Hepatocyte (in vitro differentiated cells): ENCODE measurements at regions not wholly inside any gene's neighbourhood (a gene's known extent, or its start where the extent isn't known, plus 50 kb on each side); places are given as distances from the start of the nearest gene placed in this dataset.

Experiments
- DNase-seq: peaks from one replicate; pipeline ENCODE4 v3.0.0-alpha.2; 2016; ENCODE audit warnings: low spot score
- H2AFZ ChIP-seq: fragments of 200-600 bp; sonication (generic); 2 replicates; pipeline ENCODE4 v1.6.0; 2016; ENCODE audit warnings: antibody characterized with exemption, mild to moderate bottlenecking
- H3K27ac ChIP-seq: fragments of 200-600 bp; sonication (generic); 2 replicates; pipeline ENCODE4 v1.5.1; 2016; ENCODE audit warnings: mild to moderate bottlenecking
- H3K27me3 ChIP-seq: fragments of 200-600 bp; sonication (generic); 2 replicates; pipeline ENCODE4 v1.6.1; 2016
- H3K36me3 ChIP-seq: fragments of 200-600 bp; sonication (generic); replicated peaks from 2 replicates; pipeline ENCODE4 v1.5.1; 2016; ENCODE audit warnings: low read depth; ENCODE audit not compliant: insufficient read depth
- H3K4me1 ChIP-seq: fragments of 200-600 bp; sonication (generic); 2 replicates; pipeline ENCODE4 v1.5.1; 2016; ENCODE audit warnings: mild to moderate bottlenecking, moderate library complexity; ENCODE audit not compliant: insufficient read depth
- H3K4me2 ChIP-seq: fragments of 200-600 bp; sonication (generic); 2 replicates; pipeline ENCODE4 v1.6.0; 2016
- H3K4me3 ChIP-seq: fragments of 200-600 bp; sonication (generic); 2 replicates; pipeline ENCODE4 v1.5.1; 2016; ENCODE audit warnings: mild to moderate bottlenecking
- H3K79me2 ChIP-seq: fragments of 200-600 bp; sonication (generic); 2 replicates; pipeline ENCODE4 v1.6.0; 2017; ENCODE audit warnings: mild to moderate bottlenecking
- H3K9me2 ChIP-seq: fragments of 200-600 bp; sonication (generic); replicated peaks from 2 replicates; pipeline ENCODE4 v1.6.0; 2017; ENCODE audit warnings: mild to moderate bottlenecking; ENCODE audit not compliant: insufficient read depth
- H3K9me3 ChIP-seq: fragments of 200-600 bp; sonication (generic); 2 replicates; pipeline ENCODE4 v1.5.1; 2016; ENCODE audit warnings: low read depth, mild to moderate bottlenecking
- H4K20me1 ChIP-seq: fragments of 200-600 bp; sonication (generic); 2 replicates; pipeline ENCODE4 v1.6.0; 2016; ENCODE audit warnings: mild to moderate bottlenecking; ENCODE audit not compliant: insufficient read depth, poor library complexity, severe bottlenecking
- CTCF ChIP-seq: fragments of 200-600 bp; sonication (generic); IDR thresholded peaks from 2 replicates; pipeline ENCODE4 v1.5.1; 2016; ENCODE audit warnings: antibody characterized with exemption, mild to moderate bottlenecking; ENCODE audit not compliant: poor library complexity
- EZH2 ChIP-seq: fragments of 200-600 bp; sonication (generic); IDR thresholded peaks from 2 replicates; pipeline ENCODE4 v1.6.1; 2016; ENCODE audit warnings: antibody characterized with exemption, mild to moderate bottlenecking, borderline replicate concordance
- EZH2phosphoT487 ChIP-seq: fragments of 200-600 bp; sonication (generic); IDR thresholded peaks from one replicate; pipeline ENCODE4 v1.6.1; 2018; ENCODE audit warnings: antibody characterized with exemption, mild to moderate bottlenecking, low read depth, moderate library complexity; ENCODE audit not compliant: unreplicated experiment, severe bottlenecking
- WGBS: methylation state at CpG from one replicate; pipeline ENCODE4 v1.1.6; 2016; ENCODE audit warnings: low lambda C conversion rate; ENCODE audit errors: missing lambda C conversion rate; 5-methylcytosine and 5-hydroxymethylcytosine counted together

GRCh38 chr20:57941604-57942381, 232.0 kb upstream of the PMEPA1 start:
- TF ChIP-seq CTCF: no peak
- no peak for TF ChIP-seq EZH2
- no peak for TF ChIP-seq EZH2phosphoT487
- no peak overlapping the region for H3K4me3 ChIP-seq
- DNase-seq: peak; percentile 32
- H3K4me2 ChIP-seq: no peak overlapping the region
- H4K20me1 ChIP-seq: no peaks in the 10 kb centered on the region
- WGBS: 33% methylated on average over 16 of the region's 16 CpGs
- no peaks in the 10 kb centered on the region for H3K79me2 ChIP-seq
- peaks cover 11% of the 10 kb centered on the region for H3K4me1 ChIP-seq
- H2AFZ ChIP-seq: no peak overlapping the region
- peak overlapping the region; percentile 4 for H3K27ac ChIP-seq
- H3K9me3 ChIP-seq: no peaks in the 10 kb centered on the region
- H3K9me2 ChIP-seq: no peaks in the 10 kb centered on the region
- no peaks in the 10 kb centered on the region for H3K36me3 ChIP-seq
- H3K27me3 ChIP-seq: no peaks in the 10 kb centered on the region

GRCh38 chr20:57940868-57941522, 231.2 kb upstream of the PMEPA1 start:
- no peaks in the 10 kb centered on the region for H3K79me2 ChIP-seq
- 85% methylated on average over 14 of the region's 14 CpGs for WGBS
- H3K9me2 ChIP-seq: no peaks in the 10 kb centered on the region
- no peak overlapping the region for H3K4me2 ChIP-seq
- no peak overlapping the region for H2AFZ ChIP-seq
- peaks cover 13% of the 10 kb centered on the region for H3K4me1 ChIP-seq
- H3K4me3 ChIP-seq: no peak overlapping the region
- no peaks in the 10 kb centered on the region for H3K36me3 ChIP-seq
- no peaks in the 10 kb centered on the region for H3K27me3 ChIP-seq
- H4K20me1 ChIP-seq: no peaks in the 10 kb centered on the region
- TF ChIP-seq EZH2phosphoT487: no peak
- TF ChIP-seq EZH2: no peak
- no peak for TF ChIP-seq CTCF
- no peak for DNase-seq
- no peaks in the 10 kb centered on the region for H3K9me3 ChIP-seq
- H3K27ac ChIP-seq: peak overlapping the region; percentile 1

- Histone ChIP-seq H3K36me3 (no peaks in the 10 kb centered on the region), H3K27ac (no peak overlapping the region), H3K27me3 (no peaks in the 10 kb centered on the region), H3K79me2 (no peaks in the 10 kb centered on the region), H3K4me1 (peaks cover 13% of the 10 kb centered on the region), H3K9me3 (no peaks in the 10 kb centered on the region), H4K20me1 (no peaks in the 10 kb centered on the region), H3K4me3 (no peak overlapping the region), H3K4me2 (no peak overlapping the region), H3K9me2 (no peaks in the 10 kb centered on the region), H2AFZ (no peak overlapping the region)
- no peak for DNase-seq
- TF ChIP-seq EZH2: no peak
- no peak for TF ChIP-seq CTCF
- no peak for TF ChIP-seq EZH2phosphoT487
- 96% methylated on average over 4 of the region's 4 CpGs for WGBS
Observed at GRCh38 chr20:57940376-57940775, 230.6 kb upstream of the PMEPA1 start.
